GM21717 (cell line): ENCODE measurements at regions not wholly inside any gene's neighbourhood (a gene's known extent, or its start where the extent isn't known, plus 50 kb on each side); places are given as distances from the start of the nearest gene placed in this dataset.

Experiments used
- ATAC-seq: cut with Tn5 transposase; IDR thresholded peaks from one replicate; pipeline ENCODE4 v1.9.1; 2021; ENCODE audit warnings: mild to moderate bottlenecking, moderate library complexity; ENCODE audit not compliant: unreplicated experiment

DNA sequence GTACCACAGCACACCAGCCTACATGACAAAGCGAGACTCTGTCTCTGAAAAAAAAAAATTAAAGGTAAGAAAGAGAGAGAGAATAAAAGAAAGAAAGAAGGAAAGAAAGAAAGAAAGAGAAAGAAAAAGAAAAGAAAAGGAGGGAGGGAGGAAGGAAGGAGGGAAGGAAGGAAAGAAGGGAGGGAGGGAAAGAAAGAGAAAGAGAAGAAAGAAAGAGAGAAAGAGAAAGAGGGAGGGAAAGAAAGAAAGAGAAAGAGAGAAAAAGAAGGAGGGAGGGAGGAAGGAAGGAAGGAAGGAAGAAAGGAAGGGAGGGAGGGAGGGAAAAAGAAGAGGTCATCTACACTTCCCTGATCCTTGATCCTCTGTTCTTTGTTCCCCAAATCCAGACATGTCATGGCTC lies 104.8 kb upstream of the GJB5 start:
- no peak for ATAC-seq

DNA sequence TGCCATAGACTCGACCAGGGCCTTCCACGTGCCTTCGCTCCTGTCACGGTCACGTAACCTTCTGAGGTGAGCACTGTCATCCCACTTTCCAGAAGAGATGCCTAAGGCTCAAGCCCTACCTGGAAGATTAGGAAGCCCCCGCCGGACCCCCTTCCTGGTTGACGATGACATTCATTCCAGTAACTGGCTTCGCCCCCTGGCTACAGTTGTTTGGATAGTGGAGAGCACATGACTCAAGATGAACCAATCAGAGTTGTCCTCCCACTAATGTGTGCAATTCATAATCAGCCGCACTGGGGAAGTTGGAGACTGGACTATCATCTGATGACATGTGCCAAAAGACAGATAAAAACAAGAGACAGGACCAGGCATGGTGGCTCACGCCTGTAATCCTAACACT lies 104.0 kb upstream of the GJB5 start:
- ATAC-seq: no peak

DNA sequence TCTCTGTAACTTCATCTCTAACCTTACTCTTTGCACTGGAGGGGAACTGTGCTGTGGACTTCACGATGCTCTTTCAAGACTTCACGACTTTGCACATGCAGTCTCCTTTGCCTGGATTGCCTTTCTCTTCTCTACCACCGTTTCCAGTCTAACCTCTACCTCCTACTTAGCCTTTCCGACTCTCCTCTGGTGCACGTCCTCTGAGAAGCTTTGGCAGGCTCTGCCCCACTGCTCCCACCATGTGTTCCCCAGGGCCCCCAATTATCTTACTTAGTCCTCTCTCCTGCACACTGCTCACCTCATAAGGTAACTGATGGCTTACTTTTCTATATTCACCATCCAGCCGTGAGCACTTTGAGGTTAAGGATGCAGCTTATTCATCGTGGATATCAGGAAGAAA lies 101.7 kb upstream of the GJB5 start:
- ATAC-seq: no peak

DNA sequence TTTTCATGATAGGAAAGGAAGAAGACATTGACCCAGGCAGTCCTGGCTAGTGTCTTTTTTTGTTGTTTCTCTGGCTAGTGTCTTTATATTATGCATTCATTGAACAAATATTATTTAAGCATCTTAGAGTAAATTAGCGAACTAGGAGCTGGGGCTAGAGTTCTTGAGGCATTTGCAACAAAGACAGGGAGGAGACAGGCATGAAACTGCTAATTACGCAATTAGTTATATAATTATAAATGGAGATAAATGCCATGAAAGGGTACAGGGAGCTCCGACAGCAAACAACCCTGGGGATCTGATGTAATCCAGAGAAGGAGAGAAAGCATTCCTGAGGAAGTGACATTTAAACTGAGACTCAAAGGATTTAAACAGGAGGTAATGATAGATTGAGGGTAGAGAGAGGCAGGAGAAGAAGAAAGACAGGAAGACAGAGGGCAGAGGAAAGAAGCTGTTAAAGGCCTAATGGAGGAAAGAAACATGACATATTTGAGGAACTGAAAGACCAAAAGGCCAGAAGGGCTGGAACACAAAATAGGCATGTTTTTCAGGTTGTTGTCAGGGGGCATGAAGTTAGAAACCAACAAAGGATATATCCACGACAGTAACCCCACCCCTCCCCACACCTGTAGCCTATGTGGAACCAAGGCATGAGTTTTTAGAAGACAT lies 99.5 kb upstream of the GJB5 start:
- no peak for ATAC-seq

DNA sequence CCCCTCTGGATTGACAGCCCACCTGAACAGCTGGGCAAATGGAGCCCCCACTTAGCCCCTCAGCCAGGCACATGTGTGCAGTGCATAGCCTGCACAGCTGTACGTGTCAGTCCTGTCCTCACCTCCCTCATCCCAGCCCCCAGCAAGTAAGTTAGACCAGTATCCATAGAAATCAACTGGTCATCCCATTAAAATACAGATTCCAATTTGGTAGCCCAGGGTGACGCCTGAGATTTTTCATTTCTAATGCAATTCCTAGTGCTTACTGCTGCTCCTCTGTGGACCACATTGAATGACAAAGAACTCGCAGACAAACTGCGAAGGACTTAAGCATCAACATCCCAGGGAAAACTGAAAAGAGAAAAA lies 99.0 kb upstream of the GJB5 start:
- no peak for ATAC-seq

DNA sequence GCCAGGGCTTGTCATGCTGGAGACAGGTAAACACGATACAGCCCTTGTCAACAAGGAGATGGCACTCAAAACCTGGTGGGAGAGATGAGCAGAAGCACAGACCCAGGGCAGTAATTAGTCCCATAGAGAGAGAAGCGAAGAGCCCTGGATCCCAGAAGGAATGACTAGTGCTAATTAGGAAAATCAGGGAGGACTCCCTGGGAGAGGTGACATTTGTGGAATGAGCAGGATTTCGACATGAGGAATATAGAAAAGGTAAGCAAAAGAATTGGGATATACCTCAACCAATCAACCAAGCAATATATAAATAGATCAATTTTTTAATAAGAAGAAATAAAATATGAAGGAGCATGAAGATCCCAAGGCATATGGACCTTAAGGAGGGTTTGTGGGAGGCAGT lies 98.5 kb upstream of the GJB5 start:
- no peak for ATAC-seq

DNA sequence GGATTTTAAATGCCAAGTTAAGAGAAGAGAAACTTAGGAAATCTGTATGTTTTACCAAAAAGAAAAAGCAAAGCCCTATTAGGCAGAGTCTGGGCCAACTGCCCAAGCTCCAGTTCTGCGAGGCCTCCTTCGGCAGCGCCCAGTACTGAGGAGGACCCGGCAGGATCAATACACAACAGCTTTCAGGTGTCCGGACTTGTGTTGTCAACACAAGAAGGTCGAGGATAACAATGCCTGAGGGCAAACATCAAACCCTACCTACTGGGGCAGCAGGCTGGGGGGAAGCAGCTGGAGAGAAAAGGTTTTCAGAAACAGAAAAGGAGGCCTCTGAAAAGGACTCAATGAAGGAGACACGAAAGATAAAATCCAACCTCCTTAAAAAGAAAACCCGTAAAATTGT lies 98.1 kb upstream of the GJB5 start:
- ATAC-seq: no peak

DNA sequence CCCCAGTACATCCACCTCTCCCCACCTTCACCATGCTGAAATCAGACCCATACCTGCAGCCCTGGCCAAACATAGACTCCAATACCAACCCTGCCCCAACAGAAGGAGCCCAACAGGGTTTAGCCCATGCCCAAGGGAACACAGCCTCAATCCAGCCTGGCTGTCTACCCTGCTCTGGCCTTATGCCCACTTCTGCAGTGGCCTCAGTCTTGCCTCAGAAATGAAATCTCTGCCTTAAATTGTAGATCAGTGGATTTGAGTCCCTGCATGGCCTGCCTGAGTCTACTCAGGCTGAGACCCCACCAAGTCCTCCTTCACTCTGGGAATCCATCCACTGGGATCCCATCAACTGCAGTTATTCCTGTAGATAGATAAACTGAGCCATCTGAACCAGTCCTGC lies 97.6 kb upstream of the GJB5 start:
- no peak for ATAC-seq

DNA sequence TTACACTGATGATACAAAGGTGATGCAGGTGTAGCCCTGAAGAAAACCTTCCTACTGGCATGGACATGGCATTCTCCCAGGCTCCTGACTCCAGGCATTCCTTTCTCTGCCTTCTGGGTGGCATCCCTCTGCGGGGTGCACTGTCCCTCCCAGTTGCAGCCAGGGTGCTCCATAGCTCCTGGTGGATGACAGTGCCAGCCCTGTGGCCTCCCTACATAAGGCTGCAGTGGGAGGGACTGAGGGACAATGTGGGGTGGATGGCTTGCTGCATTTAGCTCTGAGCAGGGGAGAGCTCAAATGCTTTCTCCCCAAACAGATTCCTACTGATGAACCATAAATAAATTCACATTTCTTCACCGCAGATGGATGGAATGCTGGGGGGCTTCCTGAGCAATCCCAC lies 97.0 kb upstream of the GJB5 start:
- ATAC-seq: no peak

DNA sequence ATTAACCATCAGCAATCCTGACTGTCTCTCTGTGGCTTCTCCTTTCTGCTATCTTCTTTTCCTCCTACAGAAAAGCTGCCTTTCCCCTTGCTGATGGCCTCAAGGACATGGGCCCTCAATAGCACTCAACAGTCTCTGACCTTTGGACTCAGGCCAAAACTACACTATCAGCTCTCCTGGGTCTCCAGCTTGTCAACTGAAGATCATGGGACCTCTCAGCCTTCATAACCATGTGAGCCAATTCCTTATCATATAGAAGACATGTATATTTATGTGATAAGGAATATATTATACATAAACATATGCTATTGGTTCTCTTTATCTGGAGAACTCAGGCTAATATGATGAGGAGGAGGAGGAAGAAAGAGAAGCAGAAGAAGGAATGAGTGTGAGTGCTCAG lies 91.8 kb upstream of the GJB5 start:
- ATAC-seq: no peak

DNA sequence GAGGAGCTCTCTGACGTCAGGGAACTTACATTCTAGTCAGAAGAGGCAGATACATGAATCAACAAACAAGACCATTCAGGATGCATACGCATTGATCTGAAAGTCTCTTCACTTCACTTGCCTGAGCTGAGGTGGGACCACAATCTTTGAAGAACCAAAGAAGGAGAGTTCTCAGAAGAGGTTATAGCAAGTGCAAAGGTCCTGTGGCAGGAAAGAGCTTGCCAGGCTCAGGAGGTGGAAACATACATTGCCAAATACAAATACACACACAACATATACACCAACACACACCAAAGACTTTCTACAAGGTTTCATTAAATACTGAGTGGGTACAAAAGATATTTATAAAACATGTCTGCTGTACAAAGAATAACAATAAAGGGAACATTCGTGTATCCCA lies 86.8 kb upstream of the GJB5 start:
- no peak for ATAC-seq

DNA sequence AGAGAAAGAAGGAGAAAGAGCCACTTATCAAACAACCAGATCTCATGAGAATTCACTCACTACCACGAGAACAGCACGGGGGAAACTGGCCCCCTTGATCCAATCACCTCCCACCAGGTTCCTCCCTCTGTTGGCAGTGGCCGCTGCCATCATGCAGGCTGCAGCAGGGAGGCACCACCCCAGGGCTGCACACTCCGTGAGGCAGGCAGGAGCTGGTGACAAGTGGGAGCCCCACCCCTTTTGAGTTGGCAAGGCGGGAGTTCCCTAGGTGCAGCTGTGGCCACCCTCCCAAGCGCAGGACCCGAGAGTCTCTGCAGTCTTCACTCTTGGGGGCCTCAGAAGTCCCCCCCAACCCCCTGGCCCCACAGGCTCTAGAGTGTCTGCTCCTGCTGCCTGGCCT lies 83.9 kb upstream of the GJB5 start:
- ATAC-seq: no peak

DNA sequence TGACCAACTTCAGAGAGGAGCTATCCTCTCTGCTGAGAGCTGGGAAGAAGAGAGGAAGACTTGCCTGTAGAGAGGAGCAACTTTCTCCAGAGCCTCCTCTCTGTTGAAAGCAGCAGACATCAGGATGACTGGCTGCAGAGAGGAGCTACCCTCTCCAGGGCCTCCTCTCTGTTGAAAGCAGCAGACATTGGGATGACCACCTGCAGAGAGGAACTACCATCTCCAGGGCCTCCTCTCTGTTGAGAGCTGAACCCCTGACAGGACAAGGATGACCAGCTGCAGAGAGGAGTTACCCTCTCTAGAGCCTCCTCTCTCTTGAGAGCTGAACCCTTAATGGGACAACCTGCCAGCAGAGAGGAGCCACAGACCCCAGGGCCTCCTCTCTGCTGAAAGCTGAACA lies 83.0 kb upstream of the GJB5 start:
- ATAC-seq: no peak

DNA sequence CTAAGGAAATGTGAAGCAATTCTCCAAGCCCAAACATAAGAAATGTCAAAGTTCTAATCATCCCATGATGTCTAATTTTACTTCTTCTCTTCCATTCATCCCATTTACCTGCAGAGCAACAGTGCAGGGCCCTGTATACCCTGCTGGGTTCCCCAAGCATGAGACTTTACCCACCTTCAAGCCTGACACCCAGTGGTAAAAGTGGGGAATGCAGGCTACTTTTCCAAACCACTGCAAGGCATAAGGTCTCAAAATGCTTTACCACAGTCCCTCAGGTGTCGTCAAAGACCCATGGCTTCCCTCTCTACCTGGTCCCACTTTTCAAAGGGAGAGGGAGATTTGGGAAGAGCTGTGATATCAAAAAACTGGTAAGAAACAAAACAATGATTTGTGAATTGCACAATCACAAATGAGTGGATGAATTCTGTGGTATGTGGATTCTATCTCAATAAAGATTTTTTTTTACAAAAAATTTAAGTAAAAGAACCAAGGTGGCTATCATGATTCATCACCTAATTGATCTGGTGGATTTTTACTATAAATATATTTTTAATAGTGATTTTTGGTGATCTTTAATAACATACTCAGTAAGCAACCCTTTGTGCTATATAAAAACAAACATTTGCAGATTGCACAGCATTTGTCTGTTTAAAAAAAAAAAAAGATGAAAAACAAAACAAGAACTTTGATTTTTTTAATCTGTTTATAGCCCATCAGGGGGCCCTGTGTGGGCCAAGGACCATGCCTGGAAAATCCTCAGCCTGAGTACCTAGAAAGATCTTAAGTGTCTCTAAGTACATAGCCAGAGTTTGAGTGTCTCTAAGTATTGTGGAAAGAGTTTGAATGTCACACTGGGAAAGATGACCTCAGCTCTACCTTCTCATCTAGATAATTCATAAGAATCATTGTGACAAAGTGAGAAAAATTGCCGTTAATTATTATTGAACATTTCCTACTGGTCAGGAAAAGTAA lies 73.1 kb upstream of the GJB5 start:
- no peak for ATAC-seq

DNA sequence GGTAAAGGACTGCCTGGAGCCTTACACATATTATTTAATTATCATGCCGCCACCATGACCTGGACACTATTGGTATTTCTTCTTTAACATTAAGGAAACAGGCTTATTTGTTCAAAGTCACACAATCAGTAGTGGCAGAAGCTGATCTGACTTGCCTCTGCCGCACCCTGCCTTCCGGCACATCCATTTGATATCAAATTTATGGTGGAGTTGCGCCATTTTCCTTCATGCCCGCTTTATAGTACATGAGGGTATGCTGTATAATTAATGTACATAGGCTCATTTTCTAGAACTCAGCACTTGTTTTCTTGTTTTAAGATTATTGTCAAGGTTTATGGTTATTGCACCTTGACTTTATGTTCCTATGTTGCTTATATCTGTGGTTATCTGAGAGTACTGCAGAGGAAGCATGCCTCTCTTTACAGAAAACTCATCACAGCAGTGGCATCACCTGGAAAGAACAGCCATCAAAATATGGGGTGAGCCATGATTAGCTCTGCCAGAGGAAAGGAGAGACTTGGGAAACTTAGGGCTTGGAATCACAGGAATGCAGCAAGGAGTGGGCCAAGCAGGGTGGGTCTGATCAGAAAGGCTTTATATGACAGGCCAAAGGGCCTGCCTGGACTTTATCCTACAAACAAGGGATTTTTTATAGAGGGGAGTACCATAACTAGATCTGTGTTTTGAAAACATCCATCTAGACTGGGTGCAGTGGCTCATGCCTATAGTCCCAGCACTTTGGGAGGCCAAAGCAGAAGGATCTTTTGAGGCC lies 72.2 kb upstream of the GJB5 start:
- no peak for ATAC-seq

DNA sequence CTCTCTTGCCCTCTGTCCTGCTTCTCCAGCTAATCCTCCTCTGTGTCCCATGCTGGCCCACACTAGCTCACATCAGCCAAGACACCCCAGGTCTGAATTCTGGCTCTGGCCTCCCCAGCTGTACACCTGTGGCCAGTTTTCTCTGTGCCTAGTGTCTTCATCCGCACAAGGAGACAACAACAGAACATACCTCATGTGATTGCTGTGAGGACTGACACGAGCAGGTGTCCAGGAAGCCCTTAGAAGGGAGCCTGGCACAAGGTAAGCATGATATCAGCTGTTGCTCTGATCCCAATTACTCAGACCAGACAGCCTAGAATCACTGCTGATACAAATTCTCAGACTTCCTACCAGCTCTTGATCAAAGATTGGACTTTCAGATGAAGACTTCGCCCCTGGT lies 71.2 kb upstream of the GJB5 start:
- ATAC-seq: no peak

DNA sequence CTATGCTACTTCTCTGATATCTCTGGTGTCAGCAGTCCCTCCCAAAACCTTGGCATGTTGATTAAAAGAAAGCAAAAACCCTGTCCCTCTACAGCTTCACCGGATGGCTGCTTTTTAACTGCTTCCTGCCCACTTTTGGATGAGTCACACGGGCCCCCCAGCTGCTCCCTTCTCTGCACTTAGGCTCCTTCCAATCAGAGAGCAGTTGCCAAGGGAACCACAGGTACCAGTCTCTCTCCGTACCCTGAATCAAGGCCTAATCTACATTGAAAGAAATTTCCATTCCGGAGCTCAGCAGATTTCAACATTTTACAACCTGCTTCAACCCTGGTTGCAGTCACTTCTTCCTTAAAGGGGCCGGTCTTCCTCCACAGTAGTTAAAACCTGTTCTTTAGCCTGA lies 70.6 kb upstream of the GJB5 start:
- no peak for ATAC-seq

DNA sequence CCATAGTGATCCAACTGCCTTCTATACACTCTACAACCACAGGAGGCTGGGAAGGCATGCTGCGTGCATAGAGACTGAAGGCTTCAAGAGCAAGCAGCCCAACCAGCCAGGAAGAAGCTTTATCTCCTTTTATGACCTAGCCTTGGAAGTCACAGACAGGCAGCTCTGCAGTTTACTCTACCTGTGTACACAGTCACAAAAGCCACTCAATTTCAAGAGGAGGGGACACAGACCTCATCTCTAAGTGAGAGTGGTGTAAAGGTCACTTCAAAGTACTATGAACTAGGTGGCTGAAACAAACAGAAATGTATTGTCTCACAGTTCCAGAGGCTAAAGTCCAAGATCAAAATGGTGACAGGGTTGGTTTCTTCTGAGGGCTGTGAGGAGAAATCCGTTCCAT lies 69.6 kb upstream of the GJB5 start:
- ATAC-seq: no peak

DNA sequence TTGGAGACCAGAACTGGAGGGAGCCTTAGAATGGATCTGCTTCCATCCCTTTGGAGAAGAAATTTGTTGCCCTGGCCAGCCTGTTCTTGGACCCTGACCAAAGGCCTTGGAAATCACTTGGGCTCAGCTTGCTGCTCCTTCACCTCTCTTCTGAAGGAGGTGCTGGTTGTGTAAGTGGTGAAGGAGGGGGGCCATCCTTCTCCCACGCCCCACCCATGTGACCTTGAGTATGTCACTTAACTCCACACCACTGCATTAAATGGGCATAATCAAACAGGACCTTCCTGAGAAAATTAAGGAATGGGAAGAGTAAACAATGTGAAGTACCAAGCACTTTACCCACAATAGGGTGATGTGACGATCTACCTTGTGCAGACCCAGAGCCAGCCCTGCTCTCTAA lies 68.3 kb upstream of the GJB5 start:
- no peak for ATAC-seq

DNA sequence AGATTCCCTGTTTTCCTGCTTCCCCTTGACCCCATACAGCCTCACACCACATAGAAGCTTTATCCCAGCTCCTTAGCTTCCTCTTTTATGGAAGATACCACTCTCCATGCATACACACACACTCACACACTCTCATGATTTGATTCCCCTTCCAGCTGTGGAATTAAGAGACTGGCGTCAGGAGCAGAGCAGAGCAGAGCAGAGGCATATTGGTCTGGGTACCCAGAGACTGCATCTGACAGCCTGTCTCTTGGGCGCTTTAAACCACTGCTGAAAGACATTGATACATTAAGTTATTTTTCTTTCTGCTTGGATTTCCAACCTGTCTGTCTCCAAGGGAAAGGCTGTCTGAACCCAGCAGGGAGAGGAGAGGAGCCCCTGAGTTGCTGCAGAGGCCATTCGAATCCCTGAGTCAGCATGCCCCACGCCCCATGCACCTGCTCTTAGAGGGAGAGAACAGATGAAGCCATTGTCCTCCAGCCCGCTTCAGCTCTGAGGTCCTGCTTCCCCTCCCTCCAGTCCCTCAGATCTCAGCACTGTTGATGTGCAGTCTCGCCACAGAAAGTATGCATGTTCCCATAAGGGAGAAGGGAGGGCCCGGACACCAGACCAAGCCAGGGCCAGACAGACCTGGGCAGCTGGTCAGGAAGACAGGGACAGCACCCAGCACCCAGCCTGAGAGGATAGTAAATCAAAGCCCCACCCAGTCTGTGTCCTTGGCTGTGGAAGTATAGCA lies 66.7 kb upstream of the GJB5 start:
- no peak for ATAC-seq

DNA sequence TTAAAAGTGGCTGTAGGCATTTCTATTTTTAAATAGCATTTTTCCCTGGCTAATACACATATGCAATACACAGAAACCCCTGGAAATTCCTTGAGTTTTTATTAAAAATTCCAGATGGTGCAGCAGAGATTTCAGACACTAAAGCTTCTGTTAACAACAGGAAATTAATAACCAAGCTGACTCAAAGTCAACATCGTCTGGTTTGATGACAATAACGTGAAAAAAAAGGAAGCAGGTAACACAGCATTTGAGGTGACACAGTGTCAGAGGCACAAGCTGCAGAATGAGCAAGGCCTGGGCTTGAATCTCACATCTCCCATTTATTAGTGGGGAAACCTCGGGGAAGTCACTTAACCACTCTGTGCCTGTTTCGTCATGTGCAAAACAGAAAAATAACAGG lies 64.6 kb upstream of the GJB5 start:
- ATAC-seq: no peak
